Endothelial cell of umbilical vein (primary cell): ENCODE measurements at regions not wholly inside any gene's neighbourhood (a gene's known extent, or its start where the extent isn't known, plus 50 kb on each side); places are given as distances from the start of the nearest gene placed in this dataset.
A peak's percentile ranks its signal among the peaks of the same experiment; 100 is the strongest.

Experiments used
- BruUV-seq: library from RNA; stranded (reverse); fragments of 400-500 nt; replicated peaks from 2 replicates; lab custom pipeline; 2021; lab: Mats Ljungman, UMichigan
- CTCF ChIA-PET: fragments of 300-600, 350-600 bp; sonication (Branson Sonifier 250); formaldehyde crosslinking; loops from one replicate; lab custom pipeline; 2021; ENCODE audit warnings: antibody characterized with exemption, inconsistent platforms; lab: Charles Lee
- POLR2A ChIA-PET: fragments of 300-600, 350-600 bp; sonication (Branson Sonifier 250); formaldehyde crosslinking; loops from one replicate; lab custom pipeline; 2021; ENCODE audit warnings: antibody characterized with exemption, inconsistent platforms; lab: Charles Lee
- DNase-seq: peaks from one replicate; pipeline ENCODE4 v3.0.0-alpha.2; 2011; ENCODE audit warnings: low read depth, low spot score
- FAIRE-seq: peaks from 2 replicates; lab custom pipeline; 2011; peaks lifted over from hg19 to GRCh38; lab: Jason Lieb, UNC
- H2AFZ ChIP-seq: 2 replicates; pipeline ENCODE4 v1.6.0; 2012; ENCODE audit warnings: low read depth, low read length, control low read depth, inconsistent platforms
- H3K27ac ChIP-seq: 2 replicates; pipeline ENCODE4 v1.5.1; 2011; ENCODE audit warnings: low read depth, mild to moderate bottlenecking, control low read depth, low read length, moderate library complexity; ENCODE audit not compliant: insufficient read depth
- H3K27me3 ChIP-seq, 2 experiments: 2 replicates each; pipeline versions ENCODE4 v1.6.0 to v1.6.1; 2011; ENCODE audit warnings: low read length in 2 of 2, mixed read lengths in 1 of 2; ENCODE audit not compliant: control insufficient read depth in 2 of 2, insufficient read depth in 2 of 2
- H3K36me3 ChIP-seq, 2 experiments: 2 replicates in 1 of 2; 3 replicates in 1 of 2; pipeline ENCODE4 v1.5.1; 2011; ENCODE audit warnings: low read length in 2 of 2, mild to moderate bottlenecking in 1 of 2, moderate library complexity in 1 of 2; ENCODE audit not compliant: control insufficient read depth in 2 of 2, insufficient read depth in 2 of 2; ENCODE audit errors: extremely low read depth in 1 of 2
- H3K4me1 ChIP-seq: 3 replicates; pipeline ENCODE4 v1.5.1; 2011; ENCODE audit warnings: mild to moderate bottlenecking, low read length; ENCODE audit not compliant: control insufficient read depth, insufficient read depth; ENCODE audit errors: extremely low read depth
- H3K4me2 ChIP-seq: 2 replicates; pipeline ENCODE4 v1.6.1; 2011; ENCODE audit warnings: low read length, control low read depth, mixed read lengths; ENCODE audit not compliant: insufficient read depth
- H3K4me3 ChIP-seq, 3 experiments: fragments of 200-600 bp in 1 of 3; sonication (generic), shearing (Covaris generic) in 1 of 3; replicated peaks in 1 of 3; 2 replicates each; pipeline ENCODE4 v1.5.1; 2011 to 2016; ENCODE audit warnings: control low read depth in 3 of 3, low read length in 3 of 3, mild to moderate bottlenecking in 2 of 3, inconsistent platforms in 1 of 3, low read depth in 1 of 3, moderate library complexity in 1 of 3; ENCODE audit not compliant: insufficient read depth in 1 of 3
- H3K79me2 ChIP-seq: 2 replicates; pipeline ENCODE4 v1.6.0; 2012; ENCODE audit warnings: low read length, inconsistent platforms; ENCODE audit not compliant: control insufficient read depth, insufficient read depth
- H3K9ac ChIP-seq: replicated peaks from 2 replicates; pipeline ENCODE3; 2011; ENCODE audit warnings: low read length, control low read depth; ENCODE audit not compliant: insufficient read depth; ENCODE audit errors: extremely low read depth
- H3K9me1 ChIP-seq: replicated peaks from 3 replicates; pipeline ENCODE4 v1.6.0; 2011; ENCODE audit warnings: mild to moderate bottlenecking, low read length; ENCODE audit not compliant: control insufficient read depth, insufficient read depth; ENCODE audit errors: extremely low read depth
- H3K9me3 ChIP-seq: replicated peaks from 2 replicates; pipeline ENCODE4 v1.5.1; 2012; ENCODE audit warnings: low read length, inconsistent platforms; ENCODE audit not compliant: control insufficient read depth, insufficient read depth
- H4K20me1 ChIP-seq: replicated peaks from 2 replicates; pipeline ENCODE3; 2011; ENCODE audit warnings: mild to moderate bottlenecking, low read length; ENCODE audit not compliant: control insufficient read depth, insufficient read depth; ENCODE audit errors: extremely low read depth
- EZH2 ChIP-seq: IDR thresholded peaks from 2 replicates; pipeline ENCODE4 v1.6.1; 2012; ENCODE audit warnings: borderline replicate concordance, low read depth, mild to moderate bottlenecking, moderate library complexity, low read length, inconsistent platforms; ENCODE audit not compliant: severe bottlenecking
- FOS ChIP-seq: IDR thresholded peaks from 2 replicates; pipeline ENCODE4 v1.6.1; 2011; ENCODE audit warnings: mild to moderate bottlenecking, low read length, moderate library complexity, borderline replicate concordance; ENCODE audit not compliant: insufficient read depth
- GATA2 ChIP-seq: IDR thresholded peaks from 2 replicates; pipeline ENCODE4 v1.7.0; 2011; ENCODE audit warnings: low read depth, mild to moderate bottlenecking, moderate library complexity, mixed read lengths, low read length; ENCODE audit not compliant: insufficient read length, insufficient read depth
- JUN ChIP-seq: IDR thresholded peaks from 2 replicates; pipeline ENCODE4 v1.6.1; 2011; ENCODE audit warnings: borderline replicate concordance, low read depth; ENCODE audit not compliant: insufficient read length, insufficient read depth
- MYC ChIP-seq: IDR thresholded peaks from one replicate; pipeline ENCODE4 v1.6.1; 2011; ENCODE audit warnings: mild to moderate bottlenecking, low read depth, low read length
- POLR2A ChIP-seq: IDR thresholded peaks from 2 replicates; pipeline ENCODE4 v1.6.1; 2012; ENCODE audit warnings: low read depth, mild to moderate bottlenecking, control low read depth, low read length
- POLR2AphosphoS5 ChIP-seq: IDR thresholded peaks from 2 replicates; pipeline ENCODE4 v1.6.1; 2012; ENCODE audit warnings: low read depth, mild to moderate bottlenecking, control low read depth, low read length, moderate library complexity; ENCODE audit not compliant: insufficient read depth
- dilution Hi-C: fragments of 300-500 bp; cut with MboI; formaldehyde crosslinking; loops from one replicate; pipeline ENCODE4 v1.15.0; 2019; ENCODE audit warnings: low sequenced_read_pairs; ENCODE audit not compliant: extremely low pct_ligation_motif_present
- intact Hi-C: fragments of 100-400 bp; cut with micrococcal nuclease; formaldehyde crosslinking; loops from one replicate; pipeline ENCODE4 v1.10.0; 2022
- TF ChIP-seq, protein P1 (sequence below), 2 donors: IDR thresholded peaks; 1 replicate in 1 of 2; 2 replicates in 1 of 2; pipeline ENCODE4 v1.5.1; 2011; ENCODE audit warnings: low read length in 2 of 2, mild to moderate bottlenecking in 2 of 2, moderate library complexity in 2 of 2, control low read depth in 1 of 2, inconsistent platforms in 1 of 2, low read depth in 1 of 2; ENCODE audit not compliant: insufficient read depth in 1 of 2; ENCODE audit errors: extremely low read depth in 1 of 2
- TF ChIP-seq, protein P2 (sequence below): IDR thresholded peaks from 2 replicates; pipeline ENCODE4 v1.6.1; 2011; ENCODE audit not compliant: insufficient read depth, insufficient read length

DNA sequence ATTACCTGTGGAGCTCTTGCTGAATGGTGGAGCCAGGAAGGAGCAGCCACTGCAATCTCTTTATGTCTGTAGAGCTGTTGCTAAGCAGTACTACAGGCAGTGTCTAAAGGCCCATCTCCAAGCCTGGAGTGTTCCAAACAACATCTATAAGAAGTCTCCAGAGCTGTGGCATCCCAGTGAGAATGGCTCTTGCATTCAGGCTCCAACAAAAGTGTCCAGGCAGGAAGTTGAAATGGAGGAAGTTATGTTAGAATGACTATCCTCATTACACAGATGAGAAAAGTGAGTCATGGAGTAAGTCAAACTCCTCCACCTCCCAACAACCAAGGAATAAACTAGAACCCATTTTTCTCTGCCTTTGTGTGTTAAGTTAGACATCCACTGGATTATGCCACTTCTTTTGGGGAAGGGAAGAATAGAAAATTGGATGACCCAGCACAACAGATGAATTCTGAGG is 288.5 kb upstream of the STXBP5 start:
- H3K79me2 ChIP-seq, result no peaks in the 10 kb centered on the region
- H3K9me3 ChIP-seq, result no peaks in the 10 kb centered on the region
- H3K9me1 ChIP-seq, result no peaks in the 10 kb centered on the region
- peak overlapping the region; percentile 90 for H3K4me2 ChIP-seq
- peak; percentile 60 for DNase-seq
- intact Hi-C loops (loop anchor here (1.0 to 10.0 kb wide), 5 partner anchors 53 to 561 kb away; partner anchors contain the start of gene RAB32), dilution Hi-C loops (no loop called here)
- peak overlapping the region; percentile 99 for H3K27ac ChIP-seq
- BruUV-seq, result no TSS peak
- no peaks in the 10 kb centered on the region for H4K20me1 ChIP-seq
- FAIRE-seq, result peak; percentile 67
- ChIA-PET POLR2A (interaction anchor here (0.7 kb wide), 1 partner anchor 10 kb away, joined by 3 read pairs; no protein-coding TSS in a partner anchor), CTCF (interaction anchor here (1.4 to 2.0 kb wide), 2 partner anchors 10 to 14 kb away, joined by 4 read pairs; no protein-coding TSS in a partner anchor)
- peak; percentile 71 for TF ChIP-seq POLR2AphosphoS5
- TF ChIP-seq FOS, result peak; percentile 90
- TF ChIP-seq EZH2, result no peak
- TF ChIP-seq JUN, result peak; percentile 83
- peak; percentile 47 for TF ChIP-seq POLR2A
- TF ChIP-seq MYC, result no peak
- no peaks in the 10 kb centered on the region for H3K36me3 ChIP-seq
- peak overlapping the region; percentile 36 for H2AFZ ChIP-seq
- H3K9ac ChIP-seq, result peak overlapping the region; percentile 96
- no peaks in the 10 kb centered on the region for H3K27me3 ChIP-seq
- peaks cover 39% of the 10 kb centered on the region for H3K4me1 ChIP-seq
- H3K4me3 ChIP-seq, result peak overlapping the region in 2 of 3 experiments; percentile 33 to 68

DNA sequence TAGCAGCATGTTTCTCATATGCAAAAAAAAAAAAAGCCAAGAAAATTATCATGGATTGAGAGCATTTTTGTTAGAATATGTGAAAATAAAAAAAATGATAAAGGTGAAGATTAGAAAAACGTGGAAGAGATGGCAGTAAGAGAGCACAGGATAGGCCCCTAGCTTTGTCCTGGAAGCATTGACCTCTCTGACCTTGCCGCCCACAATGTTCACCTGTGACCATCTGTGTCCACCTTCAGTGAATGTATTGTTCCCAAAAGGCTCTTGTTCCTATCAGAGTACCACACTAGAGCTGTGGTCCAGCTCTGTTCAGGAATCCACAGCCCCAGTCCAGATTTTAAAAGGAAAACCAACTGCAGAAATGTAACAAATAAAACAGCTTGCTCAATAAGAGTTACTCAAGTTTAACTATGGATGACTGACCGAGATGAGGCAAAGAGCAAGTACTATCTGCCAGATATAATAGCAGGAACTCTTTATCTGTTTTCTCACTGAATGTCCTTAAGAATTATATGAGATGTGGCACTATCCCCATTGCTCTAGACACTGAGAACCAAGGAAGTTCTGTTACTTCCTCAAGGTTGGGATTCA is 287.7 kb upstream of the STXBP5 start:
- H3K9me3 ChIP-seq, result no peaks in the 10 kb centered on the region
- no peaks in the 10 kb centered on the region for H4K20me1 ChIP-seq
- ChIA-PET CTCF (interaction anchor here (1.4 kb wide), 1 partner anchor 11 kb away, joined by 4 read pairs; no protein-coding TSS in a partner anchor), POLR2A (no interaction called here)
- H3K79me2 ChIP-seq, result no peaks in the 10 kb centered on the region
- H2AFZ ChIP-seq, result no peak overlapping the region
- intact Hi-C loops (loop anchor here (10.0 kb wide), 2 partner anchors 372 to 562 kb away; partner anchors contain the start of gene RAB32), dilution Hi-C loops (no loop called here)
- FAIRE-seq (no peak), DNase-seq (no peak)
- no peaks in the 10 kb centered on the region for H3K36me3 ChIP-seq
- no peaks in the 10 kb centered on the region for H3K9me1 ChIP-seq
- no peak for TF ChIP-seq POLR2A
- no peak for TF ChIP-seq EZH2
- TF ChIP-seq JUN, result no peak
- TF ChIP-seq, protein P1, sequence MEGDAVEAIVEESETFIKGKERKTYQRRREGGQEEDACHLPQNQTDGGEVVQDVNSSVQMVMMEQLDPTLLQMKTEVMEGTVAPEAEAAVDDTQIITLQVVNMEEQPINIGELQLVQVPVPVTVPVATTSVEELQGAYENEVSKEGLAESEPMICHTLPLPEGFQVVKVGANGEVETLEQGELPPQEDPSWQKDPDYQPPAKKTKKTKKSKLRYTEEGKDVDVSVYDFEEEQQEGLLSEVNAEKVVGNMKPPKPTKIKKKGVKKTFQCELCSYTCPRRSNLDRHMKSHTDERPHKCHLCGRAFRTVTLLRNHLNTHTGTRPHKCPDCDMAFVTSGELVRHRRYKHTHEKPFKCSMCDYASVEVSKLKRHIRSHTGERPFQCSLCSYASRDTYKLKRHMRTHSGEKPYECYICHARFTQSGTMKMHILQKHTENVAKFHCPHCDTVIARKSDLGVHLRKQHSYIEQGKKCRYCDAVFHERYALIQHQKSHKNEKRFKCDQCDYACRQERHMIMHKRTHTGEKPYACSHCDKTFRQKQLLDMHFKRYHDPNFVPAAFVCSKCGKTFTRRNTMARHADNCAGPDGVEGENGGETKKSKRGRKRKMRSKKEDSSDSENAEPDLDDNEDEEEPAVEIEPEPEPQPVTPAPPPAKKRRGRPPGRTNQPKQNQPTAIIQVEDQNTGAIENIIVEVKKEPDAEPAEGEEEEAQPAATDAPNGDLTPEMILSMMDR (IDR thresholded peaks at IDR 0.05; ENCODE audit: extremely low read depth in 1 of 2, insufficient read depth in 1 of 2, low read depth in 1 of 2, low read length in 2 of 2), result no peak
- TF ChIP-seq, protein P2, sequence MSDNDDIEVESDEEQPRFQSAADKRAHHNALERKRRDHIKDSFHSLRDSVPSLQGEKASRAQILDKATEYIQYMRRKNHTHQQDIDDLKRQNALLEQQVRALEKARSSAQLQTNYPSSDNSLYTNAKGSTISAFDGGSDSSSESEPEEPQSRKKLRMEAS, result no peak
- no peak for TF ChIP-seq MYC
- no peak for TF ChIP-seq FOS
- TF ChIP-seq GATA2, result no peak
- TF ChIP-seq POLR2AphosphoS5, result no peak
- H3K4me3 ChIP-seq, result no peak overlapping the region
- H3K27me3 ChIP-seq, result no peaks in the 10 kb centered on the region
- H3K9ac ChIP-seq, result no peak overlapping the region
- H3K4me2 ChIP-seq, result peak overlapping the region; percentile 90
- no TSS peak for BruUV-seq
- H3K4me1 ChIP-seq, result peaks cover 39% of the 10 kb centered on the region
- no peak overlapping the region for H3K27ac ChIP-seq
